ENCODE measurements at regions not wholly inside any gene's neighbourhood (a gene's known extent, or its start where the extent isn't known, plus 50 kb on each side); places are given as distances from the start of the nearest gene placed in this dataset.

GRCh38 chr18:38427736-38428135, 862.1 kb upstream of the CELF4 start:
- TF ChIP-seq CTCF (IDR thresholded peaks at IDR 0.05) (no peak), EP300 (IDR thresholded peaks at IDR 0.05) (no peak)
